ENCODE measurements at regions not wholly inside any gene's neighbourhood (a gene's known extent, or its start where the extent isn't known, plus 50 kb on each side); places are given as distances from the start of the nearest gene placed in this dataset.

GRCh38 chr12:108392284-108392683 is 53.2 kb upstream of the CMKLR1 start:
- no peaks in the 10 kb centered on the region for H3K79me2 ChIP-seq (ENCODE audit: insufficient read depth, low read length)
- no peak for TF ChIP-seq ATF4 (CRISPR knock-in tag; IDR thresholded peaks at IDR 0.05)
- TF ChIP-seq KDM5A (IDR thresholded peaks at IDR 0.05; ENCODE audit: borderline replicate concordance, low read length) = no peak
- no peak for TF ChIP-seq TIGD3 (CRISPR knock-in tag; IDR thresholded peaks at IDR 0.05; ENCODE audit: borderline replicate concordance)
- TF ChIP-seq NFATC3 (CRISPR knock-in tag; IDR thresholded peaks at IDR 0.05) = no peak
- no peak for TF ChIP-seq MNT (IDR thresholded peaks at IDR 0.05)
- no peak for TF ChIP-seq ZSCAN29 (CRISPR knock-in tag; conservative IDR thresholded peaks at IDR 0.05)
- no peak for TF ChIP-seq CCDC6 (CRISPR knock-in tag; IDR thresholded peaks at IDR 0.05)
- no peak for TF ChIP-seq PREB (CRISPR knock-in tag; IDR thresholded peaks at IDR 0.05)
- TF ChIP-seq SP2 (CRISPR knock-in tag; IDR thresholded peaks at IDR 0.05) = no peak
- no peak for TF ChIP-seq ERF (CRISPR knock-in tag; IDR thresholded peaks at IDR 0.05)
- TF ChIP-seq ZNF101 (CRISPR knock-in tag; IDR thresholded peaks at IDR 0.05; ENCODE audit: borderline replicate concordance, low read depth) = no peak
- TF ChIP-seq ZNF878 (CRISPR knock-in tag; IDR thresholded peaks at IDR 0.05) = no peak
- intact Hi-C loops (cut with micrococcal nuclease; ENCODE audit: unreplicated experiment) = no loop called here
- no TSS peak for BruUV-seq (replicated peaks)
- H3K9me3 ChIP-seq (ENCODE audit: low read length) = no peaks in the 10 kb centered on the region
- ATAC-seq = no peak
- POLR2A ChIA-PET = no interaction called here
- H3K36me3 ChIP-seq (replicated peaks in 1 of 2; ENCODE audit: control insufficient read depth in 1 of 2, insufficient read depth in 2 of 2, low read length in 2 of 2) = no peaks in the 10 kb centered on the region
- no peak overlapping the region for H3K9ac ChIP-seq (ENCODE audit: insufficient read depth, low read depth, low read length)
- DNase-seq (ENCODE audit: low spot score) = no peak
- no peaks in the 10 kb centered on the region for H4K20me1 ChIP-seq (ENCODE audit: insufficient read depth, low read length)
- H3K27me3 ChIP-seq (ENCODE audit: control insufficient read depth in 1 of 2, insufficient read depth in 2 of 2, low read length in 2 of 2) = peaks cover 0 to 1% of the 10 kb centered on the region in 2 experiments; a peak in 1 of 5 replicates
- no peak overlapping the region for H3K4me2 ChIP-seq (ENCODE audit: low read depth, low read length)
- CTCF ChIA-PET (ENCODE audit: low intra/inter-chr PET ratio, low total read pairs) = no interaction called here
- H3K4me3 ChIP-seq (replicated peaks in 1 of 3; ENCODE audit: insufficient read depth in 1 of 3, low read depth in 2 of 3, low read length in 3 of 3) = no peak overlapping the region
- FAIRE-seq = no peak
- in situ Hi-C loops (cut with HindIII; ENCODE audit: extremely low pct_ligation_motif_present, low pct_unique_long_range_greater_than_20kb) = no loop called here
- 4% methylated on average over 4 of the region's 5 CpGs for WGBS (ENCODE audit: low lambda C conversion rate)
- no peaks in the 10 kb centered on the region for H3K4me1 ChIP-seq (ENCODE audit: insufficient read depth, low read length)
- no peak overlapping the region for H3K27ac ChIP-seq (ENCODE audit: extremely low read length, insufficient read depth, low read length)
- no peak overlapping the region for H2AFZ ChIP-seq (ENCODE audit: low read length)
